GM06990 (cell line): ENCODE measurements at regions not wholly inside any gene's neighbourhood (a gene's known extent, or its start where the extent isn't known, plus 50 kb on each side); places are given as distances from the start of the nearest gene placed in this dataset.

Experiments used
- DNase-seq: peaks from one replicate; pipeline ENCODE4 v3.0.0-alpha.2; 2011; ENCODE audit not compliant: insufficient read length; ENCODE audit errors: extremely low read depth
- H3K27me3 ChIP-seq: replicated peaks from 2 replicates; pipeline ENCODE4 v1.6.0; 2011; ENCODE audit warnings: low read length; ENCODE audit not compliant: control insufficient read depth, insufficient read depth
- H3K36me3 ChIP-seq: 2 replicates; pipeline ENCODE4 v1.5.1; 2011; ENCODE audit warnings: low read length; ENCODE audit not compliant: control insufficient read depth, insufficient read depth
- H3K4me3 ChIP-seq: replicated peaks from 2 replicates; pipeline ENCODE4 v1.5.1; 2011; ENCODE audit warnings: low read depth, mild to moderate bottlenecking, control low read depth, low read length
- CTCF ChIP-seq: IDR thresholded peaks from 2 replicates; pipeline ENCODE4 v1.5.1; 2011; ENCODE audit warnings: low read length, control low read depth, mild to moderate bottlenecking, inconsistent platforms; ENCODE audit not compliant: insufficient read depth, poor library complexity, severe bottlenecking

- Histone ChIP-seq H3K36me3 (no peaks in the 10 kb centered on the region), H3K4me3 (no peak overlapping the region), H3K27me3 (no peaks in the 10 kb centered on the region)
- DNase-seq = no peak
- TF ChIP-seq CTCF = no peak
Measured at GRCh38 chr6:138013959-138014358, 93.3 kb downstream of the PERP start.

- Histone ChIP-seq H3K36me3 (no peaks in the 10 kb centered on the region), H3K4me3 (no peak overlapping the region), H3K27me3 (no peaks in the 10 kb centered on the region)
- DNase-seq = no peak
- no peak for TF ChIP-seq CTCF
Measured at GRCh38 chr6:138017166-138017757, 90.0 kb downstream of the PERP start.

DNA sequence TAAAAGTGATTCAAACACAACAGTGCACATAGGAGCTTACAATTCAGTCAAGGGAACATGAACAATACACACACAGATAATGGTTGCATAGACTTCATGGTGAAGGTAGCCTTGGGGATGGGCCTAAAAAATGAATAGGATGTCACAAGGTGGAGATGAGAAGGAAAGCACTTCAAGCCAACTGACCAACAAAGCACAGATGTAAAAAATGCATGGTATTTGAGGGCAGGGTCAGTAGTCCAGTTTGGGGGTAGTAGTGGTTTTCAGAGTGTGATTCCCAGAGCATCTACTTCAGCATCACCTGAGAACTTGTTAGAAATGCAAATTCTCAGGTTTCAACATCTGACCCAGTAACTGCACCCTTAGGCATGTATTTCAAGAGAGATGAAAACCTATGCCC, 88.9 kb downstream of the PERP start:
- Histone ChIP-seq H3K36me3 (no peaks in the 10 kb centered on the region), H3K27me3 (no peaks in the 10 kb centered on the region), H3K4me3 (no peak overlapping the region)
- DNase-seq = no peak
- no peak for TF ChIP-seq CTCF

DNA sequence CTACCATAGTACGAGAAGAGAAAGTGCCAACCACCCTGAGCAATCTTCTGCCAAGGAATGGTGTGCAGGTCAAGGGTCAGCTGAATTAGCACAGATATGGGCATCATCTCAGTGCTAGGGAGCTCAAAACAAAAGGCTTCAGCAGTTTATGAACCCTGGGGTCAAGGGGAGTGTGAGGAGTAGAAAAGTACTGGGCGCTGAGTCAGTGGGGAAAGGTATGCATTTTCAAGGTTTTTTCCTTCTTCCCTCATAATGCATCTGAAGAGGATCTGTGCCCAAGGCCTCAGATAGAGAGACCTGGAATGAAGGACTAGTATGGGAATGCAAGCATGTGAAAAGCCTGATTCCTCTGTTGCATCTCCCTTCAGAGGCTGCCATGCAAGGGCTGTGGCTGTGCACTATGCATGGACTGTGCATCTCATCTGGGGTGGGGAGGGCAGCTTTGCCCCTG, 81.7 kb downstream of the PERP start:
- H3K27me3 ChIP-seq = no peaks in the 10 kb centered on the region; the same call in 1 of the 2 replicates
- no peak for TF ChIP-seq CTCF
- DNase-seq = no peak
- no peak overlapping the region for H3K4me3 ChIP-seq
- no peaks in the 10 kb centered on the region for H3K36me3 ChIP-seq

DNA sequence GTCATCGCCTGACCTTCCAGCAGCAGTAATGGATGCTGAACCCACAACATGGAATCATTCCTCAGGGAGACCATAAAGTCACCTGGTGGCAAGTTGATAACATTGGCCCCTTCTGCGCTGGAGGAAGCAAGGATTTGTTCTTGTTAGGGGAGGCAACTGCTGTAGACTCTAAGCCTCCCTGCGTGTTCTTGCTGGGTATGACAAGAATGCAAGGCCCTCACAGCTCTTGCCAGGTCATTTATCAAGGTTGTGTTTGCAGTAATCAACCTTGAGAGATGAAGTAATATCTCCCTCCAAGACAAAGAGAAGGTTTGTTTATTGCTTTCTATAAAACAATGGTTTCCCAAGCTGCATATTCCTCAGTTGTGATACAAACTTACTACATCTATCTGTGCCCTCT, 80.9 kb downstream of the PERP start:
- H3K27me3 ChIP-seq = no peaks in the 10 kb centered on the region; the same call in 1 of the 2 replicates
- DNase-seq = no peak
- no peaks in the 10 kb centered on the region for H3K36me3 ChIP-seq
- H3K4me3 ChIP-seq = no peak overlapping the region
- no peak for TF ChIP-seq CTCF

- DNase-seq = no peak
- H3K36me3 ChIP-seq = no peaks in the 10 kb centered on the region
- no peak for TF ChIP-seq CTCF
- H3K27me3 ChIP-seq = no peaks in the 10 kb centered on the region; the same call in 1 of the 2 replicates
- H3K4me3 ChIP-seq = no peak overlapping the region
Measured at GRCh38 chr6:138028893-138029292, 78.3 kb downstream of the PERP start.
